ENCODE measurements at regions not wholly inside any gene's neighbourhood (a gene's known extent, or its start where the extent isn't known, plus 50 kb on each side); places are given as distances from the start of the nearest gene placed in this dataset.

DNA sequence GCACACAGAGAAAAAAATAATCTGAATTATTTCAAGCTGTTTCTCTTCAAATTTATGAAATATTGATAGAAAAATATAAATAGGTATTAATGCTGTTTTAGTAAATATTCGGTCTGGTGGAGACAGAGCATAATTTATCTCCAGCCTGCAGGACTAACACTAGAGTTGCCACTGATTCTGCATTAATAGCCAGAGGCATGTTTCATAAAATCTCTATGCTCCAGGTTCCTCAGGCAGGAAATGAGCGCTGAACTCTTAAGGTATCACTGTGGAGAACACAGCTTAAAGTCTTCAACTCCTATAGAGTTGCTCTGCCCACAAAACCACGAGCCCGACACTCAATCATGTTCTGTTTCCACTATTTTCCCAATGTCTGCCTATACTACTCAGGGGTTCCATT lies 470.0 kb upstream of the TMPO start:
- Histone ChIP-seq H3K9me3 (no peaks in the 10 kb centered on the region), H3K4me3 (no peak overlapping the region), H3K27me3 (no peaks in the 10 kb centered on the region; the same call in 1 of the 2 replicates), H3K36me3 (no peaks in the 10 kb centered on the region)
- DNase-seq = no peak

- Histone ChIP-seq H3K4me3 (no peak overlapping the region), H3K9me3 (no peaks in the 10 kb centered on the region), H3K36me3 (no peaks in the 10 kb centered on the region), H3K27me3 (no peaks in the 10 kb centered on the region; the same call in 1 of the 2 replicates)
- no peak for DNase-seq
Measured at GRCh38 chr12:98048326-98048725, 467.1 kb upstream of the TMPO start.

GRCh38 chr12:98053202-98053601 lies 462.2 kb upstream of the TMPO start:
- H3K4me3 ChIP-seq = no peak overlapping the region
- no peak for DNase-seq
- H3K36me3 ChIP-seq = no peaks in the 10 kb centered on the region
- H3K9me3 ChIP-seq = no peaks in the 10 kb centered on the region
- no peaks in the 10 kb centered on the region for H3K27me3 ChIP-seq

- DNase-seq = no peak
- no peak overlapping the region for H3K4me3 ChIP-seq
Measured at GRCh38 chr12:98057701-98058100, 457.7 kb upstream of the TMPO start.

DNA sequence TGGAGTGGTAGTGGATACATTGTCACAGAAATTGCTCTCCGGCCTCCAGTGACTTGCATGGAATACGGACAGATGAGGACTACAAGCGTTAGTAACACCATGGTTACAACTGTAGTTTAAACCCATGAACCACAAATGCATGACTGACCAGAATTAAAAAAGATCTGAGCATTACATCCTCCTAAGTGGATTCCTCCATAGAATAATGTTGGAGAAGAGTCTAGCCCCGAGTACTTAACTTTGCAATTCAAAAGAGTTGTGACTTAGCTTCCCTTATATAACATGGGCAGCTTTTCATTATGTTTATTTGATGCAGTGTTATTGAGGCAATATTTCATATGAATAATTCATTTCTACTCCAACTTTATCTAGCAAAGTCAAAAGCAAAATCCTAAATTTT lies 457.2 kb upstream of the TMPO start:
- Histone ChIP-seq H3K4me3 (no peak overlapping the region), H3K36me3 (no peaks in the 10 kb centered on the region), H3K9me3 (no peaks in the 10 kb centered on the region), H3K27me3 (no peaks in the 10 kb centered on the region)
- no peak for DNase-seq

More at GRCh38 chr12:98057701-98058100, 457.7 kb upstream of the TMPO start:
- Histone ChIP-seq H3K27me3 (no peaks in the 10 kb centered on the region), H3K36me3 (no peaks in the 10 kb centered on the region), H3K9me3 (no peaks in the 10 kb centered on the region)

GRCh38 chr12:98058838-98059237 lies 456.6 kb upstream of the TMPO start:
- Histone ChIP-seq H3K4me3 (no peak overlapping the region), H3K36me3 (no peaks in the 10 kb centered on the region), H3K27me3 (no peaks in the 10 kb centered on the region), H3K9me3 (no peaks in the 10 kb centered on the region)
- no peak for DNase-seq

DNA sequence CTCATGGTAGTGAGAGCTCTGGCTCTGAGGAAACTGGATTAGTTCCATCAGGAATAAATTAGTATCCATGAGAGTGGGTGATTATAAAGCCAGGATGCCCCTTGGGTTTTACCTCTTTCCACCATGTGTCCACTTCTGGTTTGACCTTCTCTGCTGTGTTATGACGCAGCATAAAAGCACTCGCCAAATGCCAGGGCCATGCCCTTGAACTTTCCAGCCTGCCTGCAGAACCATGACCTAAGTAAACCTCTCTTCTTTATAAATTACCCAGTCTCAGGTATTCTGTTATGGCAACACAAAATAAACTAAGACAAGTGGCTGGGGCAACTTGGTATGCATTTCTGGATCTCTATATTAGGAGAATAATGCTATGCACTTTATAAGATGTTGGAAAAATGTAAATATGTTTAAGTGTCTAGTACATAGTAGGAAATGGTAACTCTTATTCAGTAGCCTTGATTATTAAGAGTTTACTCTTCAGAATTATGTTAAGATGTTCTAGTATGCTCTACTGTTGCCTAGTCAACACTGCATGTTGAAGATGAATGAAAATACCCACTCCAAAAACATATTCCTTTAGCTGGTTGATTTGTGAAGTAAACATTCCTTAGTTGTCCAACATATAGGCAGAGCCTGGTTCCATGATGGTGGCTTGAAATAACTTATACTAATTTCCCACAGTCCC lies 455.6 kb upstream of the TMPO start:
- no peak for DNase-seq
- Histone ChIP-seq H3K36me3 (no peaks in the 10 kb centered on the region), H3K9me3 (no peaks in the 10 kb centered on the region), H3K4me3 (no peak overlapping the region), H3K27me3 (no peaks in the 10 kb centered on the region)

GRCh38 chr12:98060411-98060810 lies 455.0 kb upstream of the TMPO start:
- H3K4me3 ChIP-seq = no peak overlapping the region
- no peaks in the 10 kb centered on the region for H3K27me3 ChIP-seq
- H3K36me3 ChIP-seq = no peaks in the 10 kb centered on the region
- no peak for DNase-seq
- no peaks in the 10 kb centered on the region for H3K9me3 ChIP-seq

- H3K9me3 ChIP-seq = no peaks in the 10 kb centered on the region
- H3K4me3 ChIP-seq = no peak overlapping the region
- DNase-seq = no peak
- no peaks in the 10 kb centered on the region for H3K27me3 ChIP-seq
- H3K36me3 ChIP-seq = no peaks in the 10 kb centered on the region
Measured at GRCh38 chr12:98062464-98063245, 452.7 kb upstream of the TMPO start.

- H3K9me3 ChIP-seq = no peaks in the 10 kb centered on the region
- no peak overlapping the region for H3K4me3 ChIP-seq
- no peaks in the 10 kb centered on the region for H3K27me3 ChIP-seq
- H3K36me3 ChIP-seq = no peaks in the 10 kb centered on the region
- no peak for DNase-seq
Measured at GRCh38 chr12:98064501-98064900, 450.9 kb upstream of the TMPO start.

- no peaks in the 10 kb centered on the region for H3K27me3 ChIP-seq
- no peak overlapping the region for H3K4me3 ChIP-seq
- no peak for DNase-seq
- H3K36me3 ChIP-seq = no peaks in the 10 kb centered on the region
- H3K9me3 ChIP-seq = no peaks in the 10 kb centered on the region
Measured at GRCh38 chr12:98067795-98068194, 447.6 kb upstream of the TMPO start.

- no peaks in the 10 kb centered on the region for H3K27me3 ChIP-seq
- H3K9me3 ChIP-seq = no peaks in the 10 kb centered on the region
- H3K4me3 ChIP-seq = no peak overlapping the region
- DNase-seq = no peak
- no peaks in the 10 kb centered on the region for H3K36me3 ChIP-seq
Measured at GRCh38 chr12:98073610-98074009, 441.8 kb upstream of the TMPO start.

DNA sequence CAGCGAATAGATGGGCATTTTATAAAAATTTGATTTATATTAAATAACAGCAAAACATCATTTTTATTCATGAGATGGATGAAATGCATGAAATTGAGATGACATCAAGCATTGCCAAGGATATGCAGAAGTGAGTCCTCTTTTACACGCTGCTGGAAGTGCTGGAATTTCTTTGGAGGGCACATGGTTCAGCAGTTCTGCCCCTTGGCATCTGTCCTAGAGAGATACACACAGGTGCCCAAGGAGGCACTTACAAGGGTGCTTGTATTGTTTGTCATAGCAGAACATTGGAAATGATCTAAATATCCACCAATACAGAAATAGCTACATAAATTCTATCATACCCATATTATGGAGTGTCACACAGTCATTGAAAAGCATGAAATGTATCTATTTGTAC lies 441.1 kb upstream of the TMPO start:
- no peaks in the 10 kb centered on the region for H3K27me3 ChIP-seq
- no peaks in the 10 kb centered on the region for H3K36me3 ChIP-seq
- no peaks in the 10 kb centered on the region for H3K9me3 ChIP-seq
- H3K4me3 ChIP-seq = no peak overlapping the region
- DNase-seq = no peak

GRCh38 chr12:98084391-98084790 lies 431.0 kb upstream of the TMPO start:
- Histone ChIP-seq H3K4me3 (no peak overlapping the region), H3K9me3 (no peaks in the 10 kb centered on the region), H3K36me3 (no peaks in the 10 kb centered on the region), H3K27me3 (no peaks in the 10 kb centered on the region)
- DNase-seq = no peak

- no peaks in the 10 kb centered on the region for H3K27me3 ChIP-seq
- DNase-seq = no peak
Measured at GRCh38 chr12:98085046-98085755, 430.2 kb upstream of the TMPO start.

GRCh38 chr12:98090731-98091130 lies 424.7 kb upstream of the TMPO start:
- no peak for DNase-seq
- Histone ChIP-seq H3K36me3 (no peaks in the 10 kb centered on the region), H3K4me3 (no peak overlapping the region), H3K27me3 (no peaks in the 10 kb centered on the region), H3K9me3 (no peaks in the 10 kb centered on the region)

More at GRCh38 chr12:98085046-98085755, 430.2 kb upstream of the TMPO start:
- H3K4me3 ChIP-seq = no peak overlapping the region
- no peaks in the 10 kb centered on the region for H3K36me3 ChIP-seq
- H3K9me3 ChIP-seq = no peaks in the 10 kb centered on the region

DNA sequence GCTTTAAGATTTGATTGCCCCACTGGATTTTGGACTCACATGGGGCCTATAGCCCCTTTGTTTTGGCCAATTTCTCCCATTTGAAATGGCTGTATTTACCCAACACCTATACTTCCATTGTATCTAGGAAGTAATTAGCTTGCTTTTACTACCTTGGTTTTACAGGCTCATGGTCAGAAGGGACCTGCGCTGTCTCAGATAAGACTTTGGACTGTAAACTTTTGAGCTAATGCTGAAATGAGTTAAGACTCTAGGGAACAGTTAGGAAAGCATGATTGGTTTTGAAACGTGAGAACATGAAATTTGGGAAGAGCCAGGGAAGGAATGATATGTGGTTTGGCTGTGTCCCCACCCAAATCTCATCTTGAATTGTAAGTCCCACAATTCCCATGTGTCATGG lies 419.0 kb upstream of the TMPO start:
- peaks cover 3% of the 10 kb centered on the region; the same call in 1 of the 2 replicates for H3K27me3 ChIP-seq
- no peak for DNase-seq
- no peak overlapping the region for H3K4me3 ChIP-seq
- no peaks in the 10 kb centered on the region for H3K9me3 ChIP-seq
- H3K36me3 ChIP-seq = no peaks in the 10 kb centered on the region
